AG04450 (cell line): ENCODE measurements at regions not wholly inside any gene's neighbourhood (a gene's known extent, or its start where the extent isn't known, plus 50 kb on each side); places are given as distances from the start of the nearest gene placed in this dataset.

Source experiments
- CTCF ChIA-PET: fragments of 300-600, 350-600 bp; formaldehyde crosslinking; extraction: SDS; loops from one replicate; lab custom pipeline; 2022; ENCODE audit warnings: antibody characterized with exemption, inconsistent platforms; lab: Charles Lee
- POLR2A ChIA-PET: fragments of 350-600 bp; formaldehyde crosslinking; extraction: SDS; loops from one replicate; lab custom pipeline; 2021; ENCODE audit warnings: antibody characterized with exemption, inconsistent platforms; lab: Yijun Ruan, JAX
- DNase-seq: peaks from one replicate; pipeline ENCODE4 v3.0.0-alpha.2; 2011; ENCODE audit warnings: low read depth, low spot score
- H3K27ac ChIP-seq: one replicate; pipeline ENCODE4 v1.5.1; 2012; ENCODE audit warnings: low read depth, low read length, control low read depth
- H3K27me3 ChIP-seq: one replicate; pipeline ENCODE4 v1.6.0; 2012; ENCODE audit warnings: low read length; ENCODE audit not compliant: control insufficient read depth, insufficient read depth
- H3K4me3 ChIP-seq: 2 replicates; pipeline ENCODE4 v1.5.1; 2011; ENCODE audit warnings: mild to moderate bottlenecking, low read depth, low read length, control low read depth
- H3K9me3 ChIP-seq: 2 replicates; pipeline ENCODE4 v1.5.1; 2012; ENCODE audit warnings: low read length; ENCODE audit not compliant: control insufficient read depth, insufficient read depth
- TF ChIP-seq, protein P1 (sequence below): IDR thresholded peaks from 2 replicates; pipeline ENCODE4 v1.5.1; 2011; ENCODE audit warnings: low read depth, low read length, control low read depth, inconsistent platforms

DNA sequence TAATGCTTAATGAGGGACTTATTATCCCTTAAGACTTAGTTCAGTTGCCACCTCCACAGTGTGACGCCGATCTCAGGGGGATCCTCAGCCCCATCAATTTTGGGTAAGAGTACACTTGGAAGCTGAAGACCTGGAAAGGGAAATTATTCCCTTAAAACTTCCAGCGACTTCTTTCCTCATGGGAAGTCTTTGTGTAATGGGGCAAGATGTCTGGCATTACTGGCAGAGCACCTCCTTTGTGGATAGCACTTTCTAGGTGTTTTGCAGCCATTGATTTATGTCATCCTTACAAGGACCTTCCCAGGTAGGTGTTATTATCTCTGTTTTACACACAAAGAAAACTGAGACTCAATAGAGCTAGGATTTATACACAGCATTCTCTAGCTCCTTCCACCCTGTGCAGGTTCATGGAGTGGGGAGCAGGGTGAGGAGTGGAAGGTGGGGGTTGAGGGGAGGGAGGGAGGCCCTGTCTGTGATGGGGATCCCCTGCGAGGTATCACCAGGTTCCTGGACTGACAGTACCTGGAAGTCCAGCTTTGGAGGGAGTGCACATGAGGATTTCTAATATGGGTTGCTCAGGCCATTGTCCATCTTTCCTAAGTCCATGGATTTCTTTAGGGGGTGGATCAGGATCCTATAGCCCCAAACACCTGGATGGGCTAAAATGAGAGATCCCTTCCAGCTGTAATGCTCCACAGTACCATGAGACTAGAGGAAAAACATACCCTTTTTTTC is 79.4 kb downstream of the MYCN start:
- Histone ChIP-seq H3K27me3 (no peaks in the 10 kb centered on the region), H3K27ac (no peak overlapping the region), H3K4me3 (no peak overlapping the region), H3K9me3 (peaks cover 33% of the 10 kb centered on the region)
- ChIA-PET CTCF (no interaction called here), POLR2A (no interaction called here)
- no peak for DNase-seq
- TF ChIP-seq, protein P1, sequence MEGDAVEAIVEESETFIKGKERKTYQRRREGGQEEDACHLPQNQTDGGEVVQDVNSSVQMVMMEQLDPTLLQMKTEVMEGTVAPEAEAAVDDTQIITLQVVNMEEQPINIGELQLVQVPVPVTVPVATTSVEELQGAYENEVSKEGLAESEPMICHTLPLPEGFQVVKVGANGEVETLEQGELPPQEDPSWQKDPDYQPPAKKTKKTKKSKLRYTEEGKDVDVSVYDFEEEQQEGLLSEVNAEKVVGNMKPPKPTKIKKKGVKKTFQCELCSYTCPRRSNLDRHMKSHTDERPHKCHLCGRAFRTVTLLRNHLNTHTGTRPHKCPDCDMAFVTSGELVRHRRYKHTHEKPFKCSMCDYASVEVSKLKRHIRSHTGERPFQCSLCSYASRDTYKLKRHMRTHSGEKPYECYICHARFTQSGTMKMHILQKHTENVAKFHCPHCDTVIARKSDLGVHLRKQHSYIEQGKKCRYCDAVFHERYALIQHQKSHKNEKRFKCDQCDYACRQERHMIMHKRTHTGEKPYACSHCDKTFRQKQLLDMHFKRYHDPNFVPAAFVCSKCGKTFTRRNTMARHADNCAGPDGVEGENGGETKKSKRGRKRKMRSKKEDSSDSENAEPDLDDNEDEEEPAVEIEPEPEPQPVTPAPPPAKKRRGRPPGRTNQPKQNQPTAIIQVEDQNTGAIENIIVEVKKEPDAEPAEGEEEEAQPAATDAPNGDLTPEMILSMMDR, result no peak

GRCh38 chr2:16019060-16019480 is 78.7 kb downstream of the MYCN start:
- no peaks in the 10 kb centered on the region for H3K27me3 ChIP-seq
- ChIA-PET POLR2A (no interaction called here), CTCF (no interaction called here)
- peaks cover 38% of the 10 kb centered on the region for H3K9me3 ChIP-seq
- H3K27ac ChIP-seq, result no peak overlapping the region
- TF ChIP-seq, protein P1, result no peak
- no peak overlapping the region for H3K4me3 ChIP-seq
- DNase-seq, result no peak

GRCh38 chr2:16018277-16019059 is 78.1 kb downstream of the MYCN start:
- POLR2A ChIA-PET, result no interaction called here
- no peaks in the 10 kb centered on the region for H3K27me3 ChIP-seq
- H3K9me3 ChIP-seq, result peaks cover 44% of the 10 kb centered on the region
- no peak for DNase-seq
- no peak overlapping the region for H3K27ac ChIP-seq
- CTCF ChIA-PET, result no interaction called here
- H3K4me3 ChIP-seq, result no peak overlapping the region
- TF ChIP-seq, protein P1, result no peak

DNA sequence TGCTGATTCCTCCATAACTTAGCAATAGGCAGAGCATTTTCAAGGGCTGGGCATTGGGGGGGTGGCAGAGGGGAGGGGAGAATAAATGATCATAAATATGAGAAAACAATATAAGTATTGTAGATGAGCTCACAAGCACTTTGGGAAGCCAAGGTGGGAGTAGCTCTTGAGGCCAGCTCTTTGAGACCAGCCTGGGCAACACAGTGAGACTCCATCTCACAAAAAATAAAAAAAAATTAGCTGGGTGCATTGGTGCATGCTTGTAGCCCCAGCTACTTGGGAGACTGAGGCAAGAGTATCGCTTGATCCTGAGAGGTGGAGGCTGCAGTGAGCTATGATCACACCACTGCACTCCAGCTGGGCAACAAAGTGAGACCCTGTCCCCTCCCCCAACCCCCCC is 75.9 kb downstream of the MYCN start:
- DNase-seq, result no peak
- ChIA-PET POLR2A (no interaction called here), CTCF (no interaction called here)
- Histone ChIP-seq H3K27me3 (no peaks in the 10 kb centered on the region), H3K4me3 (no peak overlapping the region), H3K27ac (no peak overlapping the region), H3K9me3 (peaks cover 49% of the 10 kb centered on the region)
- TF ChIP-seq, protein P1, result no peak

DNA sequence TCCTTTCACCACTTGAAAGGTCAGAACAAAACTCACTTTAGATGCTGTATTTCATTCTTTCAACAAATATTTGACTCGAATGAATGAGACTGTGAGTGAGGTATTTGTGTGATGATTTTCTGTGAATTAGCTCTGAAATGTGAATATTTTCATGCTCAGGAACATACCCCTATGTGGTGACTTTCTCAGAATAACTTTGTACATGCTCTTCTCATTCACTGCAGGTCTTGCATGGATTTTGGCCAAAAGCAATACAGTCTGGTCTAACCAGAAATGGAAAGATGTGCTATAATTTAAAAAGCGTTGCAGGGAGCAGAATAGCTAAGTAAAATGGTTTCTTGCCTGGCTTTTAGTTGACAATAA is 75.5 kb downstream of the MYCN start:
- ChIA-PET POLR2A (no interaction called here), CTCF (no interaction called here)
- no peak overlapping the region for H3K27ac ChIP-seq
- H3K27me3 ChIP-seq, result no peaks in the 10 kb centered on the region
- peaks cover 49% of the 10 kb centered on the region for H3K9me3 ChIP-seq
- no peak for DNase-seq
- TF ChIP-seq, protein P1, result no peak
- H3K4me3 ChIP-seq, result no peak overlapping the region
